Lower leg skin (tissue), 4 donors: ENCODE measurements at regions not wholly inside any gene's neighbourhood (a gene's known extent, or its start where the extent isn't known, plus 50 kb on each side); places are given as distances from the start of the nearest gene placed in this dataset.

Source experiments
- DNase-seq, 2 donors: peaks; one replicate each; pipeline ENCODE4 v3.0.0-alpha.2; 2019; ENCODE audit warnings: low spot score in 2 of 2
- H3K4me3 ChIP-seq: fragments of 200-600 bp; sonication (generic); 2 replicates; pipeline ENCODE4 v1.5.1; 2017; ENCODE audit warnings: mild to moderate bottlenecking, low read depth; ENCODE audit not compliant: poor library complexity, severe bottlenecking
- POLR2A ChIP-seq, 2 donors: fragments of 450-650 bp; IDR thresholded peaks; one replicate each; pipeline ENCODE4 v1.6.1; 2016 to 2017; ENCODE audit warnings: antibody characterized with exemption in 2 of 2, mild to moderate bottlenecking in 1 of 2, moderate library complexity in 1 of 2
- WGBS, 2 donors: methylation state at CpG; one replicate each; pipeline ENCODE4 v1.1.5; 2018; 5-methylcytosine and 5-hydroxymethylcytosine counted together
- intact Hi-C: fragments of 100-400 bp; cut with DNase I; formaldehyde crosslinking; loops from one replicate; pipeline ENCODE4 v1.15.0; 2023; ENCODE audit warnings: low total_unique reads
- TF ChIP-seq, protein P1 (sequence below), 3 donors: fragments of 450-650 bp; IDR thresholded peaks; one replicate each; pipeline ENCODE4 v1.5.1; 2016; ENCODE audit warnings: antibody characterized with exemption in 3 of 3, mild to moderate bottlenecking in 3 of 3, moderate library complexity in 2 of 3

DNA sequence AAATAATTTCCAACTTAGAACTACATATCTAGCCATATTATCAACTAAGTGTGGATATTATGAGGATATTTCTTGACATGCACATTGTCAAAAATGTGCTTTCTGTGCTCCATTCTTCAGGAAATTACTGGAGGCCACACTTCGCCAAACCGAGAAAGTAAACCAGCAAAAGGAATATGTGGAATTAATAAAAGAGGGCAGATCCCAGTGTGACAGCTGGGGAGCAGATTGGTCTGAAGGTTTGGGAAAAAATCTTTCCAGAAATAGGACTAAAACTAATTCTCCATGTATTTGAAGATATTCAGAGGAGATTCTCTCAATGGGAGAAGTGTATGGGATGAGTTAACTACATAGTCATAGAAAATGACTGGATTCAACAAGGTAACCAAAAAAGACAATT, 546.9 kb upstream of the API5 start:
- DNase-seq: no peak
- H3K4me3 ChIP-seq: no peak overlapping the region
- no peak for TF ChIP-seq POLR2A (IDR thresholded peaks at IDR 0.05)
- TF ChIP-seq, protein P1, sequence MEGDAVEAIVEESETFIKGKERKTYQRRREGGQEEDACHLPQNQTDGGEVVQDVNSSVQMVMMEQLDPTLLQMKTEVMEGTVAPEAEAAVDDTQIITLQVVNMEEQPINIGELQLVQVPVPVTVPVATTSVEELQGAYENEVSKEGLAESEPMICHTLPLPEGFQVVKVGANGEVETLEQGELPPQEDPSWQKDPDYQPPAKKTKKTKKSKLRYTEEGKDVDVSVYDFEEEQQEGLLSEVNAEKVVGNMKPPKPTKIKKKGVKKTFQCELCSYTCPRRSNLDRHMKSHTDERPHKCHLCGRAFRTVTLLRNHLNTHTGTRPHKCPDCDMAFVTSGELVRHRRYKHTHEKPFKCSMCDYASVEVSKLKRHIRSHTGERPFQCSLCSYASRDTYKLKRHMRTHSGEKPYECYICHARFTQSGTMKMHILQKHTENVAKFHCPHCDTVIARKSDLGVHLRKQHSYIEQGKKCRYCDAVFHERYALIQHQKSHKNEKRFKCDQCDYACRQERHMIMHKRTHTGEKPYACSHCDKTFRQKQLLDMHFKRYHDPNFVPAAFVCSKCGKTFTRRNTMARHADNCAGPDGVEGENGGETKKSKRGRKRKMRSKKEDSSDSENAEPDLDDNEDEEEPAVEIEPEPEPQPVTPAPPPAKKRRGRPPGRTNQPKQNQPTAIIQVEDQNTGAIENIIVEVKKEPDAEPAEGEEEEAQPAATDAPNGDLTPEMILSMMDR (IDR thresholded peaks at IDR 0.05): no peak
- 76 to 85% methylated on average over 2 of the region's 2 CpGs for WGBS, 2 donors
- intact Hi-C loops: no loop called here

- H3K4me3 ChIP-seq: no peak overlapping the region
- TF ChIP-seq, protein P1 (IDR thresholded peaks at IDR 0.05): no peak
- TF ChIP-seq POLR2A (IDR thresholded peaks at IDR 0.05): no peak
- intact Hi-C loops: no loop called here
- no peak for DNase-seq
- WGBS, 2 donors: 87 to 92% methylated on average over 2 of the region's 2 CpGs
Measured at GRCh38 chr11:42768576-42768975, 543.2 kb upstream of the API5 start.

DNA sequence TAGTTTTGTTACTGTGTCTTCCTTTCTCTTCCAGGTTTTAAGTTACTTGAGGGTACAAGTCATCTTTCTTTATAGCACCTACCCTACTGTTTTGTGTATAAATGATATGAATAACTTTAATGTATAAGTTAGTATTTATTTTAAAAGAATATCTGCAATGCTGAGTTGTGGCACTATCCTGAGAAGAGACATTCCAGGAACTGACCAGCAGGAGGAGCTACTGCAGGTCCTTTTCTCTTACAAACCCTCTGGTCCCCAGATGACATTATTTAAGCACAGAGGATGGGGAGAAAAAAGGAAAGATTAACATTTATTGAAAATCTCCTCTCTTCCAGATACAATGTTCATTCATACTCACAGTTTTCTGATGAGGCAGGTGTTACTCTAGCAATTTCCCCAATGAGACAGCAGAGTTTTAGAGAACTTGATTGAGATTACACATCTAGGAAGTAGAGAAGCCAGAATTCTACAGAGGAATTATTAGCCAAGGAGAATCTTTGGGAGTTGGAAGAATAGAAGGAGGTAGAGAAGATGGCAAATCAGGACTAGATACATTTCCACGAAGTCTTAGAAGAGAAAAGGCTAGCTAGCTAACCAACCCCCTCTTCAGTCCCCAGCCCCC, 541.2 kb upstream of the API5 start:
- 71 to 78% methylated on average over 1 of the region's 1 CpG for WGBS, 2 donors
- intact Hi-C loops: no loop called here
- no peak overlapping the region for H3K4me3 ChIP-seq
- DNase-seq: no peak
- TF ChIP-seq, protein P1 (IDR thresholded peaks at IDR 0.05): no peak

DNA sequence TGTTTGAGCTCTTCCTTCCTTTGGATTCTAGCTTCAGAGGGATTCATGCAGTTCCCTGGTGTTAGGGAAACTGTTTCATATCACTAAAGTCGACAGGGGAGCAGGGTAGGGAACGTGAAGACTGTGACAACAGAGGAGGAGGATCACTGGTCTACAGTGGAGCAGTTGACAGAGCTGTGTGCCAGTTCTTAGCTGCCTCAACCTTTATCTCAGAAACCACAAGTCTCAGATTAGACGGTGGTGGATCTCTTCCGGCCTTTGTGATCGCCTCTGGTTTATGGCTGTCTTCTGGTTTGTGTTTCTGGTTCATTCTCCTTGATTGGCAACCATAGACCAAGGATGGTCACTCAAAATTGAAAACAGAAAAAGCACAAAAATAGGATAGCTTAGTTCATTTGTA, 538.9 kb upstream of the API5 start:
- no peak for TF ChIP-seq POLR2A (IDR thresholded peaks at IDR 0.05)
- TF ChIP-seq, protein P1 (IDR thresholded peaks at IDR 0.05): no peak
- intact Hi-C loops: no loop called here

DNA sequence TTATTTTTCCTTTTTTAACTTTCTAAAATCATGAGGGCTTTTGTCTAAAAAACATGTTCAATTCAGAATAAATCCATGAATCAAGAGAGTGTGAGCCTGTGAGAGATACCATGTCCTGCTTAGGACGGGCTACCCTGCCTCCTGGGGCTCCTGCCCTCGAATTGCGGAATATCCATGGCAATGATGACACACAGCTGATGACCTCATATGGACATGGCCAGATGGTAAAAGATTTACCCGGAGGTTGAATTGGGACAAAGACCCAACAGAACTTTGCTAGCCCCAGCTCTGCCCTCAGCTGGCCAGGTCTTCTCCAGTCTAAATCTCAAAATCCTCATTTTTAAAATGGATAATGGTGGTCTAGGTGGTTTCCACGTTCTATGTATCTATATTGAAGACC, 538.1 kb upstream of the API5 start:
- H3K4me3 ChIP-seq: no peak overlapping the region
- 56 to 64% methylated on average over 5 of the region's 5 CpGs for WGBS, 2 donors
- no peak for TF ChIP-seq POLR2A (IDR thresholded peaks at IDR 0.05)
- TF ChIP-seq, protein P1 (IDR thresholded peaks at IDR 0.05): no peak
- no peak for DNase-seq
- intact Hi-C loops: no loop called here

More for the DNA sequence above, 538.9 kb upstream of the API5 start:
- 57 to 73% methylated on average over 5 of the region's 5 CpGs for WGBS, 2 donors
- no peak overlapping the region for H3K4me3 ChIP-seq
- no peak for DNase-seq

DNA sequence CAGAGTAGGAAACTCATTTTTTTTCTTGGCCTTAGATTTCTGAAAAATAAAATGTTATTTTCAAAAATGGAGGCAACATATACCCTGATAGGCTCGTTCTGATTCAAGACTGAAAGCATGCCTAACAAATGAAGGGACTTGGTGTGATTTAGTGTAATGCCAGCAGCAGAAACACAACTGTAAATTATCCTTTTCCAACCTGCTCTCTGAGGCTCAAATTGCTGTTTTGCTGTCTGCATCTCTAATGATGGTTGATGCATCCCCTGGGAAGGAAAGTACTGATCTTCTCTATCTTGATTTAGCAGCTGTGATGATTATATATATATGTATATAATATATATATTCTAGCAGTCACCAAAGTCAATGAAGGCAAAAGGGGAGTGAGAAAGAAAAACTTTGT, 537.2 kb upstream of the API5 start:
- intact Hi-C loops: no loop called here
- TF ChIP-seq, protein P1 (IDR thresholded peaks at IDR 0.05): no peak
- no peak for TF ChIP-seq POLR2A (IDR thresholded peaks at IDR 0.05)
- no peak overlapping the region for H3K4me3 ChIP-seq
- DNase-seq: no peak
- 63 to 65% methylated on average over 1 of the region's 1 CpG for WGBS, 2 donors
